GM18868 (cell line): ENCODE measurements at regions not wholly inside any gene's neighbourhood (a gene's known extent, or its start where the extent isn't known, plus 50 kb on each side); places are given as distances from the start of the nearest gene placed in this dataset.

Source experiments
- ATAC-seq: cut with Tn5 transposase; IDR thresholded peaks from one replicate; pipeline ENCODE4 v1.9.1; 2021; ENCODE audit warnings: mild to moderate bottlenecking, moderate library complexity; ENCODE audit not compliant: unreplicated experiment

DNA sequence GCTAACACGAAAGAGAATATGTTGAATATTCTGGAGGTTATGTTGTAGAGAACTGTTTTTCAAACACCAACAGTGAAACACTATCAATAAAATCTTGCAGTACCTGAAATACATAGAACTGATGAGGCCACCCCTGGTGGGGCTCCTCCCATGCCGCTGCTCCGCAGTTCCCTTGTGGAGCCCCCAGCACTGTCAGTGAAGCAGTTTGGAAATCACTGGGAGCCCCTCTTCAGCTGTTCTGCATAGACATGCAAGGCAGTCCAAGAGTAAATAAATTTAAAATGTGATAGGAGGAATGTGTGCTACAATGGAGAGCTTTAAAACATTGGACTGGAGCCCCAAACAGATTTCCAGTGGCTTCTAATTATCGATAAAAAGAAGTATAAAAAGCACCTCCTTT lies 189.4 kb downstream of the FNDC1 start:
- ATAC-seq: no peak

DNA sequence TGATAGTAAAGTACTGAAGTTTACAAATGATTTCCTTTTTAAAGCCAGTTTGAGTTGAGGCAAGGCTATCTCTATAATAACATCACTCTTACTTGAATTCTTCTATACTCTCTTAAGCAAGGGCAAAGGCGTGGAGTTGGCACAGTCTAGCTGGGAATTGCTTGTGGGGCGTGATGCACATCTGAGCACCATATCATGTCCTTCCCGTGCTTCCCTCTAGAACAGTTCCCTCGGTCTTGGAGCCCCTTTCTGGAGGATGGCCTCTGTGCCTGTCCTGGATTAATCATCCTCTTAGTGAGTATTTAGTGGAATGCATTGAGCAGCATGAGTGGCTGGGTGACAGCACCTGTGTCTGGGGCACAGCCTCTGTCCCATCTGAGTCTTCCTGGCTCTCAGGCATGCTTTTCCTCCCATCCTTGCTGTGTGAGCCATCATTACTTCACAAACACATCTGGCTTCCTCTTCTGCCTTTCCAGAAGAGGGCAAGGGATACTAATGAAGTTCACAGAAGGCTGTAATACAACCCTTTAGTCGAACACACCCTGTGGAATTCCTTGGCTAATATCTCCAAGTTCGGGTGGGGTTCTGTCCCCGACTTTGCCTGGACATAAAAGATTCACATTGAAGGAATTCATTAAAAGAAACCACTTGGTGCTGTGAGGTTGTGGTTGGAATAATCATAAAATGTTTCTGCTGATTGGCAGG lies 188.2 kb downstream of the FNDC1 start:
- ATAC-seq: no peak

DNA sequence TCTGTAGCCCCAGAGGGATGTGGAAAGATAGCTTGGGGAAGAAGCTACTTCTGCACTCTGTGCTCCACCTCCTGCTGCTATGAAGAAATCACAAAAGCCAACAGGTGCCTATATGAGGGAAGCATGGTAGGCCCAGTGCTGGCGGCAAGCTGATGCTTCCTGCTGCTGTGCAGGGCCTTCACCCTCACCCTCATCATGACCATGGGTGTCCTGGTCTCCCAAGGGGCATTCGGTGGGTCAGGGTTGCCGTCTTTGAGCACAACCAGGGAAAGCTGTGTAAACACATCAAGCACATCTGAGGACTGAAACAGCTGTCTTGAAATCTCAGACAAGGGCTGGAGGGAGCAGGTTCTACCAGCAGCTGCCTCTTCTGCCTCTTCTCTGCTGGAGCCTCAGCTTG lies 184.0 kb downstream of the FNDC1 start:
- ATAC-seq: no peak

DNA sequence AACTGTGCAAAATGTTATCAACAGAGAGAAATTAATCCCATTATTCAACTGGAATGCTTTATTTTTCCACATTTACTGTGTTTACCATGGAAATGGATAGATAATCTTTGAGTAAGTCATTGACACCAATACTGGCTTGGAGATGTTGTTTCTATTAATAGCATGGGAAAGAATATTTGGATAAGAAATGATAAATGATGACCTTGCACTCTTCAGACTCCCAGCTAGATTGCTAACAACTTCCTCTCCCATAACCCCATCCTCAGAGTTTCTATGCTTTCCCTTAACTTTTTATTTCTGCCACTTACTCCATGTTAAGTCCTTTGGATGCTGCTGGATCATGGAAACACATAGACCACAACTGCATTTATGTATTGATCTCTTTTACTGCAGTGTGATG lies 182.5 kb downstream of the FNDC1 start:
- ATAC-seq: no peak

DNA sequence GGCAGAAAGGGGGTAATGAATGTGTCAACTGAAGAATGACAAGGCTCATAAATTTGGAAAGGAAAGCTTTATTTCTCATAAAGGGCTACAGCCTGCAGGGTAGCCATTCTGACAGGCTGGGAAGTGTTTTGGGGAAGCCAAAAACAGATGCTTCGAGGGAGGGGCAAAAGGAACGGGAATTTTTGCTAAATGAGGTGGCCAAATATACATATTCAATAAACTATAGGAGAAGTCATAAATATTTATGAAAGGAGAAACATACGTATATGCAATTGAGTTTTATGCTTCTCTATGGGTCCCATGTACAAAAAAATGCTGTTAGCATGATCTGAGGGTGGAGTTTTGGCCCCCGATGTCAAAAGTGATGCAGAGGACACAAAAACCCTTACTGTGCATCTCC lies 180.7 kb downstream of the FNDC1 start:
- ATAC-seq: no peak

DNA sequence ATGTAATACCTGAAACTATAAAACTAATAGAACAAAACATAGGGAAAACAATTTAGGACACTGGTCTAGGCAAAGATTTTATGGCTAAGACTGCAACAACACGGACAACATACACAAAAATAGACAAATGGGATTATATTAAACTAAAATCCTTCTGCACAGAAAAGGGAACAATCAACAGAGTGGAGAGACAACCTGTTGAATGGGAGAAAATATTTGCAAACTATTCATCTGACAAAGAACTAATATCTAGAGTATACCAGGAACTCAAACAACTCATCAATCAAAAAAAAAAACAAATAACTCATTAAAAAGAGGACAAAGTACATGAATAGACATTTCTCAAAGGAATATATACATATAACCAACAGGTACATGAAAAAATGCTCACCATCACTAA lies 174.5 kb downstream of the FNDC1 start:
- no peak for ATAC-seq

DNA sequence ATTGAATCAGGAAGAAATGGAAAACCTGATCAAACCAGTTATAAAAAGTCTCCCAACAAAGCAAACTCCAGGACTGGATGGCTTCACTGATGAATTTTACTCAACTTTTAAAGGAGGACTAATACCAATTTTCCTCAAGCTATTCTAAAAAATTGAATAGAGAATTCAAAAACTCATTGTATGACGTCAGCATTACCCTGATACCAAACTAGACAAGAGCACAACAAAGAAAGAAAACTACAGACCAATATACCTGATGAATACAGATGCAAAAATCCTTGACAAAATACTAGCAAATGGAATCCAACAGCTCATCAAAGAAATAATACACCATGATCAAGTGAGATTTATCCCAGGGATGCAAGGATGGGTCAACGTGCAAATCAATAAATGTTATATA lies 172.9 kb downstream of the FNDC1 start:
- no peak for ATAC-seq

DNA sequence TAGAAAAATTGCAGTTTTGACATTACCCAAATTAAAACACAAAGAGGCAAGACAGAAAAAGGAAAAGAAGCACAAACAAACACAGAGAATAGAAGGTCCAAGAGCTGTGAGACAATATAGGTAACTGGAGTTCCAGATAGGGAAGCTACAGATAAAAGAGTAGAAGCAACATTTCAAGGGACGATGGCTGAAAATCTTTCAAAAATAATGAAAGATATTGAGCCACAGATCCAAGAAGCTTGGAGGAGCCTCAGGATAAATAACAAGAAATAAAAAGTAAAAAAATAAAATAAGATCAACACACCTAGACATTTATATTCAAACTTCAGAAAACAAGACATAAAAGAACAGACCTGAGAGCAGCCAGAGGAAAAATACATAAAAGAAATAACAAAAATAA lies 164.9 kb downstream of the FNDC1 start:
- no peak for ATAC-seq

DNA sequence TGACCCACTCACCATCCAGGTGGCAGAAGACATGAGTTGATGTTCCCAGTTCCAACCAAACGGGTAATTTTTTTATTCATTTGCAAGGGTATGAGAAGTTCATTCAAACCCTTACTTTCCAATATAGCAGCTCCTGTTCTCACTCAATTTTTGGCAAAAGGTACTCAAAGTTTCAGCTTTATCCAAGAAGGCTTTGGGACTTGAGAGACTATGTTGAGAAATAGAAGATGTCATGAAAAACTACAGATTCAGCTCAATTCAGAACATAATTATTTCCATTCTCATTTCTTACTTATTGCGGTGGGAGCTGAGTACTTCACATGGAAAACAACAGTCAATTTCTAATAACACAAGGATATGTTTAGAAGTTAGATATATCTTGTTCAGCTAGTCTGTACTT lies 162.3 kb downstream of the FNDC1 start:
- ATAC-seq: no peak

DNA sequence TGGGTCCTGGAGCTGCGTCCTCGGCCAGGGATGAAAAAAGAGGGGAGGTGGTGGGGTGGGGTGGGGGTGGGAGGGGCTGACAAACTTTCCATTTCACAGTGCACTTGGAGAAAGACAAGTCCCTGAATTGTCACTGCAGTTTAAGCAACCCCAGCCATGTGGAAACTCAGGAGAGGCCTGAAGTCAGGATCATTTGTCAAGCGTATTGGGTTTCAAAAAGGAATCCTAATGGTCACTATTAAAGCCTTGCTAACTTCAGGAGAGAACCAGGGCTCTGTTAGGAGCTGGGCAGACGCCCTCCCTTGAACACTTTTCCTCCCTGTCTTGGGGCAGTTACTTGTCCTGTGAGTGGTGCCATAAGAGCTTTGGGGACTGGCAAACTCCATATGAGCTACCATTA lies 159.9 kb downstream of the FNDC1 start:
- no peak for ATAC-seq

DNA sequence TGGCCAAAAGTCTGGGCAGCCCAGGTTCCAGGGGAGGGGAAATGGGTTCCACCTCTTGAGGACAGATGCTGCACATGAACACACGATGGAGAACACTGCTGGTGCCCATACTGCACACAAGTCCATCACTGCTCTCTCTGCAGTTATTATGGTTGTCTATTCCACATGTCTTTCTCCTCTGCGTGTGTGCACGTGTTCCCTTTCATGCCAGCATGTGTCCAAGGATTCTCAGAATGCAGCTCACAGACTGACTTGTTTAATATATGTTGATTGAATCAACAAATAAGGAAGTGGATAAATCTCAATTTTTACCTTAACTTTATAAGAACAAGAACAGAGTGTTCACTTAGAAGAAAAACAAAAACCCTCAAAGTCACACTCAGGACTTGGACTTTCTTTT lies 158.9 kb downstream of the FNDC1 start:
- ATAC-seq: no peak

DNA sequence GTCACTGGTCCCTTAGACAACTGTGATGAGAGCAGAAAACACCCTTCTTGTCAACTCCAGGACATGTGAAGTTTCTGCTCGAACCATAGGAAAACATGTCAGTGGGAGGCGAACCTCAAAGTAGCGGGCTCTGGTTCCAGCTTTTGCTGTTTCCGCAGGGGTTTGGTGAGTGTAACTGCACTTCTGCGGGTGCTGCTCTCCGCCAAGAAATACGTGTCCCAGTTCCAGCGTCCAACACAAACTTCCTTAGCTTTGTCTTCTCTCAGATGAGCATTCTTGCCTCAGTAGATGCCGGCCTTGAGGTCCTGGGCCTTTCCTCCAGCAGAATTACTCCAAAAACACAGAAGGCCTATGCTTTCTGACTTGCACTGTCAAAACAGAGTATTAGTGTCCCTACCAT lies 156.3 kb downstream of the FNDC1 start:
- ATAC-seq: no peak

DNA sequence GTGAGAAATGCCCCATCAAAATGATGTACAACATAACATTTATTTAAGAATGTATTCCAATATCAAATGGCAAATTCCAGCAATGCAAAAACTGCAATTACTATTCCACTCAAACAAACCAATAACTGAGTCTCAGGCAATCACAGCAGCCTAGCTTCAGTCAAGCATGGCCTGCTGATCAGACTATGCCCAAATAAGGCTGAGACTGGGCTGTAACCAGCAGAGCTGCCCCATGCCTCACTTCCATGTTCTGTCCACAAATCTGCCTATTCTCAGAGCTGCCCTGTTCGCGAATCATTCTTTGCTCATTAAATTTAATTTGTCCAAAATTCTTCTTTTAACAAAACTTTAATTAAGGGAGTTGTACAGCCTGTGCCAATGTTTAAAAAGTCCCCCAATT lies 155.4 kb downstream of the FNDC1 start:
- no peak for ATAC-seq
